IMR-90 (cell line): ENCODE measurements at regions not wholly inside any gene's neighbourhood (a gene's known extent, or its start where the extent isn't known, plus 50 kb on each side); places are given as distances from the start of the nearest gene placed in this dataset.

Experiments
- ATAC-seq: fragments of 200-7000 bp; cut with Tn5 transposase; 2 replicates; pipeline ENCODE4 v1.9.1; 2020; ENCODE audit warnings: low read depth, mild to moderate bottlenecking, moderate library complexity
- BruUV-seq: library from RNA; stranded (reverse); fragments of 400-500 nt; replicated peaks from 2 replicates; lab custom pipeline; 2021; lab: Mats Ljungman, UMichigan
- CTCF ChIA-PET: fragments of 300-600 bp; formaldehyde crosslinking; extraction: SDS; loops from one replicate; lab custom pipeline; 2021; ENCODE audit warnings: antibody characterized with exemption; lab: Yijun Ruan, JAX
- POLR2A ChIA-PET: fragments of 300-600 bp; sonication (Branson Sonifier 250); formaldehyde crosslinking; loops from one replicate; lab custom pipeline; 2022; ENCODE audit warnings: antibody characterized with exemption; ENCODE audit not compliant: unreplicated experiment; lab: Charles Lee
- DNase-seq: peaks from one replicate; pipeline ENCODE4 v3.0.0; 2013
- H2AFZ ChIP-seq: replicated peaks from 2 replicates; pipeline ENCODE3; 2013; ENCODE audit warnings: low read length, mild to moderate bottlenecking; ENCODE audit not compliant: poor library complexity
- H2AK5ac ChIP-seq: 2 replicates; pipeline ENCODE4 v1.6.1; 2013; ENCODE audit warnings: low read depth, low read length, inconsistent platforms
- H2AK9ac ChIP-seq: replicated peaks from 2 replicates; pipeline ENCODE3; 2013; ENCODE audit warnings: mild to moderate bottlenecking, low read depth, low read length, moderate library complexity; ENCODE audit not compliant: poor library complexity
- H2BK120ac ChIP-seq: 2 replicates; pipeline ENCODE4 v1.6.1; 2013; ENCODE audit warnings: low read depth, low read length, inconsistent platforms
- H2BK15ac ChIP-seq: 3 replicates; pipeline ENCODE4 v1.6.1; 2013; ENCODE audit warnings: low read depth, low read length, inconsistent platforms
- H2BK20ac ChIP-seq: 2 replicates; pipeline ENCODE4 v1.6.1; 2013; ENCODE audit warnings: low read depth, mild to moderate bottlenecking, inconsistent platforms, low read length, moderate library complexity
- H2BK5ac ChIP-seq: 2 replicates; pipeline ENCODE4 v1.6.1; 2013; ENCODE audit warnings: mild to moderate bottlenecking, low read depth, low read length, inconsistent platforms; ENCODE audit not compliant: poor library complexity, severe bottlenecking
- H3K14ac ChIP-seq: replicated peaks from 2 replicates; pipeline ENCODE4 v1.6.1; 2013; ENCODE audit warnings: low read depth, low read length, inconsistent platforms
- H3K18ac ChIP-seq: 2 replicates; pipeline ENCODE4 v1.6.1; 2013; ENCODE audit warnings: low read depth, low read length, control low read depth
- H3K23ac ChIP-seq: 2 replicates; pipeline ENCODE4 v1.6.1; 2013; ENCODE audit warnings: low read depth, low read length, inconsistent platforms
- H3K27ac ChIP-seq: 2 replicates; pipeline ENCODE4 v1.5.1; 2013; ENCODE audit warnings: mild to moderate bottlenecking, control low read depth, low read length; ENCODE audit not compliant: insufficient read depth
- H3K27me3 ChIP-seq: 2 replicates; pipeline ENCODE4 v1.6.1; 2013; ENCODE audit warnings: low read length; ENCODE audit not compliant: control insufficient read depth, insufficient read depth
- H3K36me3 ChIP-seq: 2 replicates; pipeline ENCODE4 v1.6.1; 2013; ENCODE audit warnings: low read length, mixed read lengths; ENCODE audit not compliant: control insufficient read depth, insufficient read depth
- H3K4ac ChIP-seq: 2 replicates; pipeline ENCODE4 v1.6.1; 2013; ENCODE audit warnings: low read depth, low read length, inconsistent platforms
- H3K4me1 ChIP-seq: 2 replicates; pipeline ENCODE4 v1.6.1; 2013; ENCODE audit warnings: low read length, mixed read lengths; ENCODE audit not compliant: control insufficient read depth, insufficient read depth
- H3K4me2 ChIP-seq: 2 replicates; pipeline ENCODE4 v1.6.1; 2013; ENCODE audit warnings: low read depth, mild to moderate bottlenecking, control low read depth, low read length, moderate library complexity
- H3K4me3 ChIP-seq: 2 replicates; pipeline ENCODE4 v1.5.1; 2013; ENCODE audit warnings: low read depth, mild to moderate bottlenecking, control low read depth, low read length, moderate library complexity; ENCODE audit not compliant: insufficient read depth
- H3K56ac ChIP-seq: 2 replicates; pipeline ENCODE4 v1.6.1; 2013; ENCODE audit warnings: low read length, inconsistent platforms; ENCODE audit not compliant: insufficient read depth; ENCODE audit errors: extremely low read depth
- H3K79me1 ChIP-seq, 2 experiments: 2 replicates each; pipeline ENCODE4 v1.6.1; 2013; ENCODE audit warnings: low read length in 2 of 2, inconsistent platforms in 1 of 2, low read depth in 1 of 2
- H3K9ac ChIP-seq: 2 replicates; pipeline ENCODE4 v1.6.1; 2013; ENCODE audit warnings: low read depth, low read length, control low read depth
- H3K9me1 ChIP-seq: 2 replicates; pipeline ENCODE4 v1.6.1; 2013; ENCODE audit warnings: low read length, inconsistent platforms; ENCODE audit not compliant: insufficient read depth
- H3K9me3 ChIP-seq: 2 replicates; pipeline ENCODE4 v1.6.1; 2013; ENCODE audit warnings: low read length; ENCODE audit not compliant: control insufficient read depth, insufficient read depth
- H4K20me1 ChIP-seq: 2 replicates; pipeline ENCODE4 v1.6.1; 2013; ENCODE audit warnings: low read length, inconsistent platforms; ENCODE audit not compliant: insufficient read depth
- H4K5ac ChIP-seq: 2 replicates; pipeline ENCODE4 v1.6.1; 2013; ENCODE audit warnings: mild to moderate bottlenecking, low read depth, low read length, control low read depth
- H4K8ac ChIP-seq, 2 experiments: 2 replicates each; pipeline ENCODE4 v1.6.1; 2013; ENCODE audit warnings: low read depth in 2 of 2, low read length in 2 of 2, control low read depth in 1 of 2, inconsistent platforms in 1 of 2
- H4K91ac ChIP-seq: 2 replicates; pipeline ENCODE4 v1.6.1; 2013; ENCODE audit warnings: low read depth, low read length, inconsistent platforms; ENCODE audit not compliant: insufficient read depth
- CEBPB ChIP-seq: IDR thresholded peaks from 2 replicates; pipeline ENCODE4 v1.6.1; 2012; ENCODE audit warnings: low read depth, low read length, improper control_type of control experiment
- CHD1 ChIP-seq: IDR thresholded peaks from 2 replicates; pipeline ENCODE4 v1.6.1; 2012; ENCODE audit warnings: low read depth, low read length, improper control_type of control experiment
- FOS ChIP-seq: fragments of 150-350 bp; IDR thresholded peaks from 2 replicates; pipeline ENCODE4 v1.6.1; 2016; ENCODE audit warnings: low read depth, low read length
- MAFK ChIP-seq: IDR thresholded peaks from 2 replicates; pipeline ENCODE4 v1.6.1; 2012; ENCODE audit warnings: low read depth, low read length, improper control_type of control experiment
- MAZ ChIP-seq: IDR thresholded peaks from 2 replicates; pipeline ENCODE4 v1.6.1; 2012; ENCODE audit warnings: low read depth, mild to moderate bottlenecking, low read length, improper control_type of control experiment, moderate library complexity, borderline replicate concordance
- MXI1 ChIP-seq: IDR thresholded peaks from 2 replicates; pipeline ENCODE4 v1.6.1; 2012; ENCODE audit warnings: low read depth, mild to moderate bottlenecking, low read length, moderate library complexity, borderline replicate concordance
- NFE2L2 ChIP-seq: fragments of 150-350 bp; IDR thresholded peaks from 2 replicates; pipeline ENCODE4 v1.6.1; 2016; ENCODE audit warnings: low read depth, mild to moderate bottlenecking, low read length
- POLR2A ChIP-seq: IDR thresholded peaks from 2 replicates; pipeline ENCODE4 v1.6.1; 2012; ENCODE audit warnings: mild to moderate bottlenecking, low read depth, low read length
- RAD21 ChIP-seq: IDR thresholded peaks from 2 replicates; pipeline ENCODE4 v1.6.1; 2012; ENCODE audit warnings: low read length, improper control_type of control experiment
- RCOR1 ChIP-seq: IDR thresholded peaks from 2 replicates; pipeline ENCODE4 v1.6.1; 2012; ENCODE audit warnings: mild to moderate bottlenecking, low read length, improper control_type of control experiment; ENCODE audit not compliant: insufficient replicate concordance
- RFX5 ChIP-seq: IDR thresholded peaks from 2 replicates; pipeline ENCODE4 v1.8.0; 2012; ENCODE audit warnings: low read depth, mild to moderate bottlenecking, low read length, moderate library complexity
- SMC3 ChIP-seq: fragments of 150-350 bp; IDR thresholded peaks from 2 replicates; pipeline ENCODE4 v1.6.1; 2016; ENCODE audit warnings: low read depth, mild to moderate bottlenecking, antibody characterized with exemption, low read length, moderate library complexity
- dilution Hi-C: fragments of 300-500 bp; cut with HindIII; formaldehyde crosslinking; loops from one replicate; pipeline ENCODE4 v1.14.3; 2018; ENCODE audit warnings: low sequenced_read_pairs; ENCODE audit not compliant: unreplicated experiment
- in situ Hi-C: fragments of 300-500 bp; cut with MboI; formaldehyde crosslinking; loops from 3 replicates; pipeline ENCODE4 v1.14.3; 2019; ENCODE audit warnings: low sequenced_read_pairs, inconsistent platforms, mixed read lengths
- intact Hi-C: fragments of 100-400 bp; cut with micrococcal nuclease; formaldehyde crosslinking; loops from 2 replicates; pipeline ENCODE4 v1.10.0; 2022
- TF ChIP-seq, protein P1 (sequence below): fragments of 150-350 bp; IDR thresholded peaks from 2 replicates; pipeline ENCODE4 v1.6.1; 2016; ENCODE audit warnings: low read depth, mild to moderate bottlenecking, low read length, moderate library complexity, borderline replicate concordance
- TF ChIP-seq, protein P2 (sequence below): conservative IDR thresholded peaks from 2 replicates; pipeline ENCODE4 v1.5.1; 2012; ENCODE audit warnings: mild to moderate bottlenecking, low read depth, low read length, improper control_type of control experiment
- TF ChIP-seq, protein P3 (sequence below): fragments of 150-350 bp; IDR thresholded peaks from 2 replicates; pipeline ENCODE4 v1.6.1; 2017; ENCODE audit warnings: mild to moderate bottlenecking, antibody characterized with exemption, low read length, low read depth

DNA sequence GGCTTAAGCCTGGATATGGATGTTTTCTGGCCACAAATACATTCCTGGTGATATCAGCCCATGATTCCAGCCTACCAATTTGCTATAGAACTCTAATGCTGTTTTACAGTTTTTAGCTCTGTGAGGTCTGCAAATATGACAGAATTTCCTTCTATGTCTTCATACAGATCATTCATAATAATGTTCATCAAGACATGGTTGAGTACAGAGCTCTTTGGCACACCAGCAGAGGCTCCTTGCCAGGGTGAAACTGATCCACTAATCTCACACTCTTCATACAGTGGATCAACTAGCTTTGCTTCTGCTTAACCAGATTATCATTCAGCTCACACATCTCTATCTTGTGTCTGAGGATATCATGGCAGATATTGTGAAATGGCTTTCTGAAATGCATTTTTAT, 672.1 kb downstream of the STK39 start:
- no peak overlapping the region for H4K5ac ChIP-seq
- H3K18ac ChIP-seq, result no peak overlapping the region
- H3K9me1 ChIP-seq, result no peaks in the 10 kb centered on the region
- no peak overlapping the region for H3K56ac ChIP-seq
- no peak overlapping the region for H2BK5ac ChIP-seq
- no peak overlapping the region for H2BK15ac ChIP-seq
- no peaks in the 10 kb centered on the region for H3K36me3 ChIP-seq
- no peaks in the 10 kb centered on the region for H3K4me1 ChIP-seq
- no peak overlapping the region for H2BK120ac ChIP-seq
- no peak overlapping the region for H2AK5ac ChIP-seq
- dilution Hi-C loops, result no loop called here
- in situ Hi-C loops, result no loop called here
- H3K23ac ChIP-seq, result no peak overlapping the region
- H4K20me1 ChIP-seq, result no peaks in the 10 kb centered on the region
- ChIA-PET CTCF (no interaction called here), POLR2A (no interaction called here)
- H3K14ac ChIP-seq, result no peak overlapping the region
- H4K8ac ChIP-seq, result no peak overlapping the region
- H3K4me3 ChIP-seq, result no peak overlapping the region
- H3K79me1 ChIP-seq, result no peaks in the 10 kb centered on the region
- H3K27me3 ChIP-seq, result no peaks in the 10 kb centered on the region
- H3K4me2 ChIP-seq, result no peak overlapping the region
- no peak overlapping the region for H2AK9ac ChIP-seq
- ATAC-seq (no peak), DNase-seq (no peak)
- H3K4ac ChIP-seq, result no peak overlapping the region
- intact Hi-C loops, result no loop called here
- H4K91ac ChIP-seq, result no peak overlapping the region
- H3K9me3 ChIP-seq, result no peaks in the 10 kb centered on the region
- BruUV-seq, result no TSS peak
- H3K9ac ChIP-seq, result no peak overlapping the region
- H2AFZ ChIP-seq, result no peak overlapping the region
- no peak overlapping the region for H2BK20ac ChIP-seq
- TF ChIP-seq, protein P1, sequence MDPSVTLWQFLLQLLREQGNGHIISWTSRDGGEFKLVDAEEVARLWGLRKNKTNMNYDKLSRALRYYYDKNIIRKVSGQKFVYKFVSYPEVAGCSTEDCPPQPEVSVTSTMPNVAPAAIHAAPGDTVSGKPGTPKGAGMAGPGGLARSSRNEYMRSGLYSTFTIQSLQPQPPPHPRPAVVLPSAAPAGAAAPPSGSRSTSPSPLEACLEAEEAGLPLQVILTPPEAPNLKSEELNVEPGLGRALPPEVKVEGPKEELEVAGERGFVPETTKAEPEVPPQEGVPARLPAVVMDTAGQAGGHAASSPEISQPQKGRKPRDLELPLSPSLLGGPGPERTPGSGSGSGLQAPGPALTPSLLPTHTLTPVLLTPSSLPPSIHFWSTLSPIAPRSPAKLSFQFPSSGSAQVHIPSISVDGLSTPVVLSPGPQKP, result no peak
- TF ChIP-seq RCOR1, result no peak
- no peak for TF ChIP-seq RAD21
- TF ChIP-seq MAZ, result no peak
- no peak for TF ChIP-seq FOS
- no peak for TF ChIP-seq MAFK
- TF ChIP-seq, protein P2, sequence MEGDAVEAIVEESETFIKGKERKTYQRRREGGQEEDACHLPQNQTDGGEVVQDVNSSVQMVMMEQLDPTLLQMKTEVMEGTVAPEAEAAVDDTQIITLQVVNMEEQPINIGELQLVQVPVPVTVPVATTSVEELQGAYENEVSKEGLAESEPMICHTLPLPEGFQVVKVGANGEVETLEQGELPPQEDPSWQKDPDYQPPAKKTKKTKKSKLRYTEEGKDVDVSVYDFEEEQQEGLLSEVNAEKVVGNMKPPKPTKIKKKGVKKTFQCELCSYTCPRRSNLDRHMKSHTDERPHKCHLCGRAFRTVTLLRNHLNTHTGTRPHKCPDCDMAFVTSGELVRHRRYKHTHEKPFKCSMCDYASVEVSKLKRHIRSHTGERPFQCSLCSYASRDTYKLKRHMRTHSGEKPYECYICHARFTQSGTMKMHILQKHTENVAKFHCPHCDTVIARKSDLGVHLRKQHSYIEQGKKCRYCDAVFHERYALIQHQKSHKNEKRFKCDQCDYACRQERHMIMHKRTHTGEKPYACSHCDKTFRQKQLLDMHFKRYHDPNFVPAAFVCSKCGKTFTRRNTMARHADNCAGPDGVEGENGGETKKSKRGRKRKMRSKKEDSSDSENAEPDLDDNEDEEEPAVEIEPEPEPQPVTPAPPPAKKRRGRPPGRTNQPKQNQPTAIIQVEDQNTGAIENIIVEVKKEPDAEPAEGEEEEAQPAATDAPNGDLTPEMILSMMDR, result no peak
- no peak for TF ChIP-seq NFE2L2
- no peak for TF ChIP-seq CHD1
- TF ChIP-seq CEBPB, result no peak
- TF ChIP-seq, protein P3, sequence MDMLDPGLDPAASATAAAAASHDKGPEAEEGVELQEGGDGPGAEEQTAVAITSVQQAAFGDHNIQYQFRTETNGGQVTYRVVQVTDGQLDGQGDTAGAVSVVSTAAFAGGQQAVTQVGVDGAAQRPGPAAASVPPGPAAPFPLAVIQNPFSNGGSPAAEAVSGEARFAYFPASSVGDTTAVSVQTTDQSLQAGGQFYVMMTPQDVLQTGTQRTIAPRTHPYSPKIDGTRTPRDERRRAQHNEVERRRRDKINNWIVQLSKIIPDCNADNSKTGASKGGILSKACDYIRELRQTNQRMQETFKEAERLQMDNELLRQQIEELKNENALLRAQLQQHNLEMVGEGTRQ, result no peak
- TF ChIP-seq SMC3, result no peak
- no peak for TF ChIP-seq POLR2A
- TF ChIP-seq MXI1, result no peak
- no peak for TF ChIP-seq RFX5
- no peak overlapping the region for H3K27ac ChIP-seq
